ENCODE measurements at regions not wholly inside any gene's neighbourhood (a gene's known extent, or its start where the extent isn't known, plus 50 kb on each side); places are given as distances from the start of the nearest gene placed in this dataset.
A peak's percentile ranks its signal among the peaks of the same experiment; 100 is the strongest.

- FAIRE-seq, result no peak
- Histone ChIP-seq H3K27me3 (ENCODE audit: control insufficient read depth, extremely low read depth, insufficient read depth, low read length) (no peaks in the 10 kb centered on the region), H4K20me1 (ENCODE audit: control insufficient read depth, extremely low read depth, insufficient read depth, low read length) (no peaks in the 10 kb centered on the region), H3K9me1 (ENCODE audit: control insufficient read depth, extremely low read depth, insufficient read depth, low read length) (no peaks in the 10 kb centered on the region), H3K4me2 (ENCODE audit: control insufficient read depth, extremely low read depth, insufficient read depth, low read depth, low read length) (no peak overlapping the region), H2AFZ (ENCODE audit: control insufficient read depth, low read length) (no peak overlapping the region), H3K79me2 (ENCODE audit: control insufficient read depth, insufficient read depth, low read length) (no peaks in the 10 kb centered on the region), H3K9me3 (ENCODE audit: control insufficient read depth, low read depth, low read length) (no peaks in the 10 kb centered on the region), H3K36me3 (ENCODE audit: control insufficient read depth in 2 of 2, extremely low read depth in 1 of 2, insufficient read depth in 2 of 2, low read length in 2 of 2) (no peaks in the 10 kb centered on the region), H3K27ac (ENCODE audit: control insufficient read depth, insufficient read depth, low read length) (no peak overlapping the region), H3K4me1 (ENCODE audit: control insufficient read depth, extremely low read depth, insufficient read depth, low read length) (peaks cover 18% of the 10 kb centered on the region), H3K9ac (ENCODE audit: control insufficient read depth, extremely low read depth, insufficient read depth, low read length) (no peak overlapping the region), H3K4me3 (ENCODE audit: control insufficient read depth in 2 of 3, extremely low read depth in 1 of 3, insufficient read depth in 2 of 3, low read depth in 1 of 3, low read length in 3 of 3) (no peak overlapping the region)
- peak; percentile 28 for DNase-seq (ENCODE audit: low read depth, low spot score)
- dilution Hi-C loops (cut with MboI; ENCODE audit: extremely low pct_ligation_motif_present, low sequenced_read_pairs), result no loop called here
- TF ChIP-seq CTCF (optimal IDR thresholded peaks at IDR 0.05 in 1 of 3, IDR thresholded peaks at IDR 0.05 in 1 of 3, conservative IDR thresholded peaks at IDR 0.05 in 1 of 3; ENCODE audit: extremely low read depth in 1 of 3, insufficient read depth in 2 of 3, low read length in 3 of 3) (no peak), EZH2 (IDR thresholded peaks at IDR 0.05; ENCODE audit: low read length) (no peak)
Observed at GRCh38 chr2:67876176-67876575, 186.6 kb downstream of the C1D start.

DNA sequence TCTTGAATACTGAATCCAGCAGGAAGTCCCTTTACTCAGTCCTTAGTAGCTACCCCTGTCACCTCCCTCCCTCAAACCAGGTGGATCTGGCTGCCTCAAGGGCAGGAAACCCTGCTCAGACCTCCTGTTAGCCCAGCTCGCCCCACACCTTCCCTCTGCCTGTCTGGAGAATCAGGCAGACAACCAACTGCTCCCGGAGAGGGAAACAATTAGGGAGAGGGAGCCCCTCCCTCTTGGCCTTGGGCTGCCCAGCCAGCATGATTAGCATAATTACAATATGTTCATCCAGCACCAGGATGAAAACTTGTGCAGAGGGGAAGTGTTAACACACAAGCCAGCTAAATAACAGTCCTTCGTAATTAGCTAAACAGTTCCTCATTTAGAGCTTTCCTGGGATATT, 185.5 kb downstream of the C1D start:
- no peaks in the 10 kb centered on the region for H4K20me1 ChIP-seq (ENCODE audit: control insufficient read depth, extremely low read depth, insufficient read depth, low read length)
- H3K36me3 ChIP-seq (ENCODE audit: control insufficient read depth in 2 of 2, extremely low read depth in 1 of 2, insufficient read depth in 2 of 2, low read length in 2 of 2), result no peaks in the 10 kb centered on the region
- no peaks in the 10 kb centered on the region for H3K27me3 ChIP-seq (ENCODE audit: control insufficient read depth, extremely low read depth, insufficient read depth, low read length)
- peak overlapping the region; percentile 21 for H2AFZ ChIP-seq (ENCODE audit: control insufficient read depth, low read length)
- dilution Hi-C loops (cut with MboI; ENCODE audit: extremely low pct_ligation_motif_present, low sequenced_read_pairs), result no loop called here
- H3K4me3 ChIP-seq (ENCODE audit: control insufficient read depth in 2 of 3, extremely low read depth in 1 of 3, insufficient read depth in 2 of 3, low read depth in 1 of 3, low read length in 3 of 3), result no peak overlapping the region
- DNase-seq (ENCODE audit: low read depth, low spot score) (no peak), FAIRE-seq (no peak)
- H3K79me2 ChIP-seq (ENCODE audit: control insufficient read depth, insufficient read depth, low read length), result no peaks in the 10 kb centered on the region
- no peaks in the 10 kb centered on the region for H3K9me3 ChIP-seq (ENCODE audit: control insufficient read depth, low read depth, low read length)
- H3K27ac ChIP-seq (ENCODE audit: control insufficient read depth, insufficient read depth, low read length), result no peak overlapping the region
- no peak overlapping the region for H3K4me2 ChIP-seq (ENCODE audit: control insufficient read depth, extremely low read depth, insufficient read depth, low read depth, low read length)
- H3K9me1 ChIP-seq (ENCODE audit: control insufficient read depth, extremely low read depth, insufficient read depth, low read length), result no peaks in the 10 kb centered on the region
- TF ChIP-seq EZH2 (IDR thresholded peaks at IDR 0.05; ENCODE audit: low read length) (no peak), CTCF (optimal IDR thresholded peaks at IDR 0.05 in 1 of 3, IDR thresholded peaks at IDR 0.05 in 1 of 3, conservative IDR thresholded peaks at IDR 0.05 in 1 of 3; ENCODE audit: extremely low read depth in 1 of 3, insufficient read depth in 2 of 3, low read length in 3 of 3) (no peak)
- H3K9ac ChIP-seq (ENCODE audit: control insufficient read depth, extremely low read depth, insufficient read depth, low read length), result no peak overlapping the region
- peaks cover 18% of the 10 kb centered on the region for H3K4me1 ChIP-seq (ENCODE audit: control insufficient read depth, extremely low read depth, insufficient read depth, low read length)
